ENCODE measurements at regions not wholly inside any gene's neighbourhood (a gene's known extent, or its start where the extent isn't known, plus 50 kb on each side); places are given as distances from the start of the nearest gene placed in this dataset.

DNA sequence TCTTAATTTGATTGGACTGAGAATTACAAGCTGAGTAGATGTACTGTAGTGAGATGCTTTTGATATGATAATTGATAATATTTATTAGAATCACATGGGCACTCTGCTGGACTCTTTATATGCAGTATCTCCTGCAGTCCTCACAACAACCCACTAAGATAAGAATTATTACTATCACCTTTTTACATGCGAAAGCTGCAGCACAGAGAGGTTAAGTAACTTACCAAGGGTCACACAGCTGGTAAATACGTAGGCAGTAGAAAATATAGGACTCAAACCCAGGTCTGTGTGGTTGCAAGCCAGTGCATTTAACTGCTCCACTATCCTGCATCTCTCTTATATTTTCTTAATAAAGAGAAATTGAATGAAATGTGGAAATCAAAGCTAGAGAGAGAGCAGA lies 392.8 kb upstream of the RORA start:
- no peak for DNase-seq

DNA sequence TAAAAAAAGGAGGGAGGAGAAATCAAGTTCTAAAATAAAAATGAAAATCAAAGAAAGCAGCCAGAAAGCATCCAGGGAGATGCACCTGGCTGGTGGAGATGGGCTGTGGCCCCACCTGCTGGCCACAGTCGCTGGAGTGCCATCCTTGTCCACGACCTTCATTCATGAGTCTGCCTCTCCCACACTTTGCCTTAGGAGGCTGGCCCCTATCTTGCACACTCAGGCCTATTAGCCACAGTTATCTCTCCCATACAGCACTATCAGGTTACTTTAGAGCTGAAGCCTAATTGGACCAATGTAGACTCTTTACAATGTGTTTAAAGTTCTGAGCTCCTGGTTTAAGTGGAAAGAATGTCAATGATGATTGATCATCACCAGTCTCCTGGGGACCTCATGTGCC lies 392.0 kb upstream of the RORA start:
- peak; percentile 7 for DNase-seq

DNA sequence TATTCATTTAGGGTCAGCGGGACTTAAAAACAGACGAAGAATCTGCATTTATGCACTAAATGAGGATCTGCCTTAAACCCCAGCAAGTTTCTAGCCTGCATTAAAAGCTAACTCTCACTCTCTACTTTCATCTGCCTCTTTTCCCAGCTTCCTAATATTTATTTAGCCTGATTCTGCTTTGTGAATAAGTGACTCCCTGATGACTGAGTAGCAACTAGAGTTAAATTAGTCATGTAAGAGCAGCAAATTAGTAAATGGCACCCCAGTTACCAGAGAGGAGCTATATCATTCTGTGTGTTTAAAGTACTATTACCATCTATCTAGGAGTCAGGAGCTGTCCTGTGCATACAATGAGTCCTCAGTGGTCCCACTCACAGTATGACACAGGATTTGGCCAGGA lies 391.0 kb upstream of the RORA start:
- no peak for DNase-seq

DNA sequence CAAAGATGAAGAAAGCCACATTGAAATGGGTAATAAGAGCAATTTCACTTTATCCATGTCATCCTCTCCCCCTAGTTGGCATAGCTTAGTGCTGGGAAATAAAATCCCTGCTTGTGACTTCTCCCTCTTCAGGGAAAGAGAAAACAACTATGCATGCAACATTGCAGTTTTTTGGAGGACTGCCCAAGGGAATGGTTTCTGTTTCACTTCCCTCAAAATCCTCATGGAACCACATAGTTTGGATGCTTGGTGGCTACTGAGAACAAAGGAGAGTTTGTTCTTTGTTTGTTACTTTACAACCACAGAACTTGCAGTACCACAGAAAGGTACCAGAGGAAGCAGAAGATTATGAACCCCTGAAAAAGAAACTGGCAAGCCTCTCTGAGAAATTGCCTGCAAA lies 384.6 kb upstream of the RORA start:
- no peak for DNase-seq

DNA sequence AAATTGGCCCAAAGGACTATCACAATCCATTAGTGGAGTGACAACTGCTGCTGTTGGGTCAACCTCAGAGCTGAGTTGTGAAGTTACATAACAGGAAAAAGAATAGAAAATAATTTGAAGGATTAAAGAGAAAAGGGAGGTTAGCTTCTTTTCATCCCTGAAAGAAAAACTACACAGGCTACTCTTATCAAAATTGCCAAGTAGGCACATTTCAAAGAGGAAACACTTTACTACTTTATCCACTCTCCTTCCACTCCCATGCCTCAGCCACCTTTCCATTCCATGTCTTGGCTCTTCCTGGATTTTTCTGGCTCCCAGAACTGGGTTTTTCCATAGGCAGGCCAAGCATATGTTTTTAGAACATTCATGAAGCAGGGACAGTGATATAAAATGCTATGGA lies 384.0 kb upstream of the RORA start:
- no peak for DNase-seq

DNA sequence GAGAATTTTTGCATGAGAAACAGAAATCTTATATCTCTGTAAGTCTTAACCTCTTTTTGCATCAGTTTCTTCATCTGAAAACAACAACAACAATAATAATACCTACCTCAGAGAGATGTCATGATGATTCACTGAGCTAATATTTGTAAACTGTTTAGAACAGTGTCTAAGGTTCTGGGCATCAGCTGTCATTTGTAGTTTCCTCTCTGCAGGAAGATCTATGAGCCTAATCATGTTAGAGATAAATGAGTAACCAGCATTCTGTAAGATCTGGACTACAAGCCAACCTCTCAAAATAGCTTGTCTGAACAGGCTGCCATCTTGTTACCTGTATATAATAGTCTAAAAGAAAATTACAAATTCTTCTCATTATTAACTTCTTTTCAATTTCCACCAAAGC lies 383.0 kb upstream of the RORA start:
- no peak for DNase-seq

DNA sequence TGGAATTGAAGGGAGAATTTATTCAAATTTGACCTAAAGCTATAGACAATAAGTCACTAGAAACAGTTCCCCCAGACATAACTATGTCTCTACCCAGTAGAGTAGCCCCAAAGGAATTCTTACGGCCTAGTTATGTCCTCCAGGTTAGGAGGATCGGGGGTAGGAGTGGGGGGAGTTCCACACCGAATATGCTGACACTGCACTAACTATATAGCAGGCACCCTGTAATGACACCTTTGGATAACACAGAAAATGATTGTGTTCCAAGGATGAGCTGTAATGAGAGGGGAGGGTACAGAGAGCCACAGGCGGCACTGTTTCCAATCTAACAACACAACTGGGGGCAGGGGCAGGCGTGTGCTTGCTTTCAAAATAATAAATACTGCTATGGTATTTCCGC lies 376.2 kb upstream of the RORA start:
- no peak for DNase-seq

DNA sequence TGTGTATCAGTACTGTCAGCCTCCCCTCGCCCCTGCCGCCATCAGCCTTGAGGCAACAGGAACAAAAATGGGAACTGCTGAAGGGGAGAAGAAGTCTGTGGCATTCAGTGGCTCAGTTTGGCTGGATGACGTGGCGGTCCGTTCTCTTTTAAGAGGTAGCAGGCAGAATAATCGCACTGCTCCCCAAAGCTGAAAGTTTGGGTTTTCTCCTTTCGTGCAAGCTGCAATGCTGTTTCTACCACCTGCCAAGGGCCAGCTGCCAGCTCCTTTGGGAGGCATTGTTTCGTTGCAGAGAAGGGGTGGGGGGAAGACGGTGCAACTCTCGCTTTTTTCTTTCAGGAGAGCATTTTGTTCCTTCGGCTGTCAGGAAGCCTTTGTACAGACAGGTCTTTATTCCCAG lies 369.6 kb upstream of the RORA start:
- no peak for DNase-seq

DNA sequence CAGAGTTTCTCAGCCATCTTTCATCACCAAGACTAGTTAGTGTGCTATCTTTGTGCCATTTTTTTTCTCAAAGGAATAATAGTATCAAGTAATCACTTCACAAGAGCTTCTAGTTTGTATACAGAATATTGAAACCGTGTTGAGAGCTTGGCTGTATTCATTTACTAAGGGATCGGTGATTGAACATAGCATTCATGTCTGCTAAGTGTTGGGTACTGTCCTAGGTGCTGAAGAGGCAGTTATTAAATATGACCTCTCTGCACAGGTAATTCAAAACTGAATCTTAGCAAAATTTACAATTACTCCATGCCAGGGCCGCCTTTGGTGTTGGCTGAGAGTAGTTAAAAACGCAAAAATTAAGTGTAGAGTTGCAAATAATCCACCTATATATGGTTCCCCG lies 355.3 kb upstream of the RORA start:
- DNase-seq = no peak

DNA sequence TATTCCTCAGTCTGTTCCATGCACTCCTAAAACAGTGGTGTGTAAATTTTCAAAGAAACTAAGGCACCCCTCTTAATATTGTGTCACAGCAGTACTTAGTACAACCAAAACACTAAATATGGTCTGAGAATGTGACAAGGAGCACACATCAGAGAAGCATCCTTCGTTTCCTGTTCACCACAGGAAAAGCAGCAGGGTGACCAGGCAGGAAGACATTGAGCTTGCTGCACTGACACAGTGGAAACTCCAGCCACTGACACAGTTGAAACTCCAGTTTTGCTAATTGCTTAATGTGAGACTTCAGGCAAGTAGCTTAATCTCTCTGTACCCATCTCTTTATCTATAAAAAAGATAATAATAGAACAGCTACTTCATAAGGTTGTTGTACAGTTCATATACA lies 353.0 kb upstream of the RORA start:
- no peak for DNase-seq

DNA sequence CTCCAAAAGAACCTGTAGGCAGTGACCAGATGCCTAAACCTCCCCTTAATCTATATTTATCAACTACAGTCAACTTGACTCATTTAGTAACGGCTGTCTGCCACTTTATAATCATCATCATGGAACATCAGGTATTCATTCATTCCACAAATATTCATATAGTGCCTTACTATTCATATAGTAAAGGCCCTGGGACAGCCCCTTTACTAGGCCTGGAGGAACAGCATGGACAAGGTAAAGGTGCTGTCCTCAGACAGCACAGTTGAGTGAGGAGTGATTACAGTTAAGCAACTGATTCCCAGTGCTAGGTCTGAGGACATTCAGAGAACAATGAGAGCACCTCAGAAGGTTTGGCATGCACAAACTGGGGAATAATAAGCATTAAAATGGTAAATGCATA lies 346.5 kb upstream of the RORA start:
- DNase-seq = no peak

DNA sequence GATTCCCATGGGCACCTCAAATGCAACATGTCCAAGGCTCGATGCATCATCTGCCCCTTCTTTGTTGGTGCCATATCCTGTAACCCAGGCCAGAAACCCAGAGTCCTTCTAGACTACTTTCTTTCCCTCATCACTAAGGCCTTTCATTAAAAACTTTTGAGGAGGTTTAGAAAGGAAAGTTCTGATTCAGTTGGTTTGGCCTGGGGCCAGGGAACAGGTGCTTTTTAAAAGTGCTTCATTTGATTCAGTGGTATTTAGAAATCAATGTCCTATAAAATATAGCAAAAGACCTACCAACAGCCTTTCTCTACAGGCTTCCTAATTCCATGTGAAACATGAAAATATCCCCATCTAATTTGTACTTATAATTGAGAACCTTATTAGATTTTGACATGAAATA lies 341.9 kb upstream of the RORA start:
- DNase-seq = no peak

DNA sequence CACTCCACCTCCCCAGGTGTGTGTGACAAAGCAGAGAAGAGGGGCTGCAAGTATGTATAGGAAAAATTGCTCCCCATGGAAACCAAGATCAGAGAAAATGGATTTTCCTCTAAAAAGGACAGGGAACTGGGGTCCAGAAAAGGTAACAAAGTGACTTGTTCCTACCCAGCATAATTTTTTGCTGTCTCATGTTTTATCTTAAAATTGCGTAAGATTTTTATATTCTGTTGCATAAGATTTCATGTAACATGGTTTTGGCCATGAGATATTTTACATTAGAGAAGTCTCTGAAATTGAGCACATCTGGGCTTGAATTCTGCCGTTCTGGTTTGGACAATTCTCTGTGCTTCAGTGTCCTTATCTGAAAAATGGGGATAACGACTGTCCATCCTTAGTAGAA lies 335.7 kb upstream of the RORA start:
- DNase-seq = no peak

DNA sequence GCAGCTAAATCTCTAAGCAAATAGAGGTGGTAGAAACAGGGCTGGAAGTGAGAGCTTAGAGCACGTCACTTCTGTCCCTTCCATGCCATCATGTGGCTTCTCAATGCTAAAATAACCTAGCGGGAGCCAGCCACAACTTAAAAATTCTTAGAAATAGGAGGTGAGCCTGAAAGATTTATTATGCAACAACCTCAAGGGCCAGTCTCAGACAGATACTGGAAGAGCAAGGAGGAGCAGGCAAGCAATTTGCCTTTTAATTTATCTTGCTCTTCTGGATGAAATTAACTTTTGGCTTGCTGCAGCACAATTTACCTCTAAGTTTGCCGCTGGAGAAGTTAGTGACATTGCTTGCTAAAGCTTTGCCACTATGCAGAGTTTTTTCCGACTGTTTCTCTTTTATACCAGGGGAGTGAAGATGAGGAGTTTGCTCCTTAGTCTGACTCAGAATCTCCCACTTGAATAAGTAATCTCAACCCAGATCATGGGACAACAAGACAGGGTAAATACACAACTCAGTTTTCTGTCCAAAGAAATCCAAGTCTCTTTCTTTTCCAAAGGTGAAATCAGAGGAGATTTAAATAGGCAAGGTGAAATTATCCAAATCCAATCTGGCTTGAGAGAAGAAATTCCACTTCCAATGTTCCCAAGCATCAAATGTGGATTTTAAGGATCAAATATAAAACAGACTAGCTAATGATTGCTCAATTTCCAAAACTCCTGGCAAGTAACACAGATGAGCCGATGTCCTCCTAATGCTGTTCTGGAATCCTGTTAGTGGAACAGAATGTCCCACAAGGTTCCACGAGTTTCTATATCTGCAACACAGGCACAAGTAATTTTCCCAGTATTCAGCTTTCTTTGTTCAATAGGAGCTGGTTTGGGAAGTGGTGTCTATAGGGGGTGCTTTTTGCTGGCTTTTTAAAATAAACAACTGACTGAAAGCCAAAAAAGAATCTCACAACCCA lies 329.4 kb upstream of the RORA start:
- DNase-seq = no peak

DNA sequence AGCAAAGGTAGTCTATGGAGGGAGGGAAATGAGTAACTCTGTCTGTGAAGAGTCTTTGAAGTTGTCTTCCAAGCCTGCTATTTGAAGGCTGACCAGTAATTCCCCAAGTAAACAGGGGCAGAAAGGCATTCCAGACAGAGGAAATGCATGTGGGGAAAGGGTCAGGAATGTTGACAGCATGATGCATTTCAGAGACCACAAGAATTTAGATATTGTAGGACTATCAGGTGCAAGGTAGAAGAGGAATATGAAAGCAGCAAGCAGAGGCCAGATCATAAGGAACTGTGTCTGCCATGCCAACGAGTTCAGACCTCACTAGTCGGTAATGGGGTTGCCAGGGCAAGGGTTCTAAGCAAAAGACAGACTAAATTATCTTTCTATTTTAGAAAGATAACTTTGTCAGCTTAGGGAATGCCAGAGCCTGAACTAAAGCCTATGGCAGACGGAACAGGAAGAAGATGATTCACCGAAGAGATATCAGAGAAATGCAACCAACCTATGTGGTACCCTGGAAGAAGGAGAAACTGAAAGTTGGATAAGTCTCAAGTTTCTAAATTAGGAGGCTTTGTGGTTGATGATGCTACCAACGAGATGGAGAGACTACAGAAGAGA lies 327.0 kb upstream of the RORA start:
- DNase-seq = peak; percentile 97

DNA sequence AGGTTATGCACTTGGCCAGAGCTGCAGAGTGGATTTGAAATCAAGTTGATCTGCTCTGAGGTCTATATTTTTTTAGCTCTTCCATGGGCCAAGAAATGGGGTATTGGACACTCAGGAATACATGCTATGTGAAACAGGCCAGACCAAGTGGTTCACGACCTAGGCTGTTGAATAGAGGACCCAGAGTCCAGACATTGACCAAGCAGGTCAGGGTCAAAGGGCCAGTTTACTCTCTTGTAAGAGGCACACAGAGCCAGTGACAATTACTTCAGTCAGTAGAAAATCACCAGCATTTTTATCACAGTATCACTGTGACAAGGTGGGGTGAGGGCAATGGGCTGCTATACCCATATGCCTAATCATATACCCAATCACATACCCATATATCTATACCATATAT lies 320.6 kb upstream of the RORA start:
- DNase-seq = no peak

DNA sequence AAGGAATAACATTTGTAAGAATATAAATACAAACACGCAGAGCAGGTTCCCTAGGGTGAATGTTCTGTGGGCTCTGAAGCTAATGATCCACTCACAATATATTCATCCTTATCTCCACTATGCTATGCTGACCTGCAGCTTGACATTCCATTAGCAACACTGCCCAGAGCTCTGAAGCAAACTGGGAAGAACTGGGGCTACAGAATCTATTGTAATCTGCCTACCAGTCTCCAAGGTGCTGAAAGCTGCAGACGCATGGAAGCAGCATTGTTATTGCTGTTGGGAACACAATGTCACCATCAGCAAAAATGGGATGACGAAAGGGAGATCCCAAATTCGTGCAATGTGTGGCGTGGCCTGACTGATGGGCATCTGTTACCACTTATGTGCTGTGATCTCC lies 316.7 kb upstream of the RORA start:
- no peak for DNase-seq

DNA sequence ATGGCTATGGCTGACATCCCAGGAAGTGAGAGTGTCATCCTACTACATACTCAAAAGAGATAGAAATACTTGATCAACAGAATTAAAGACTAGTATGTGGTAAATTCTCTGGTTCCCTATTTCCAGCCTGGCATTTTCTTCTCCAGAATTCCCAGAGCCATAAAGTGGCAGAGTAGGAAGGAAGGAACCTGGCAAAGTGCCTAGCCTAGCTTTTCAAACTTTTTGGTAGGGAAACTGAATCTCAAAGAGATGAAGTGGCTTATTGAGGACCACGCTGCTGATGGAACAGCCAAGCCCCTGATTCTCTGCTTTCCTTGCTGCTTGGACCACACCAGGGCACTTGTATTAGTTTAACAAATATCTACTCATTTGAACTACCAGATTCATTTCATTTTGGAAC lies 312.4 kb upstream of the RORA start:
- DNase-seq = no peak

DNA sequence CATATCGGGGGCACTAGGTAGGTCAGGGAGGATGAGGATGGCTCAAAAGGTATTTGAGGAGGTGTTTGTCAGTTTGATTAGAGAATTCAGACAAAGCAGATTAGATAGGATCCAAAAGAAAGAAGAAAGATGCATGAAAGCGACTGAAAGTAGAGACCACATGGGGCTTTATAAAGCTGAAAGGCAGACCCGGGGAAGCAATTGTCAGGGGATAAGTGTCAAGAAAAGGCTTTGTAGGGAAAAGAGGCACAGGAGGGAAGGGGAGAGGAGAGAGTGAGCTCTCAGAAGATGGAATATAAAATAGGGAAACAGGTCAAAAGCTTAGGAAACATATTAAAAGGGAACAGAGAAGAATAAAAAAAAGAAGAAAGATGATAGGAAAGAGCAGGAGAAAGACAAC lies 308.2 kb upstream of the RORA start:
- DNase-seq = no peak

DNA sequence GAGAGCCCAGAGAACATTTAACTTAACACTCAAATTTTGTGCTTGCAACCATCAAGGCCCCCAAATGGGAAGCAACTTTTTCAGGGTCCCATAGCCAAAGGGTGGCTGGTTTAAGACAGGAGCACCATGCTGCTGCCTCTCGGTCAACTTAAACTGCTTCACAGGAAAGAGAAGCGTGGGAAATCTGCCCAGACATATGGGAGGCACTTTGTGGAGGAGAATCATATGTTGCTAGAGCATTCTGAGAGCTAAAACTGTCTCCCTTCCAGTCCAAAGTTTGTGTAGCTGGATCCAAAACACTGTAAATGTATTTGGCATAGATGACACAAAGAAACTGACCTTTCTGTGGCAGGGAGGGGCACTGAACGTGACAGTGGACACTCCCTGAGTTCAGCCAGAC lies 305.9 kb upstream of the RORA start:
- DNase-seq = no peak

DNA sequence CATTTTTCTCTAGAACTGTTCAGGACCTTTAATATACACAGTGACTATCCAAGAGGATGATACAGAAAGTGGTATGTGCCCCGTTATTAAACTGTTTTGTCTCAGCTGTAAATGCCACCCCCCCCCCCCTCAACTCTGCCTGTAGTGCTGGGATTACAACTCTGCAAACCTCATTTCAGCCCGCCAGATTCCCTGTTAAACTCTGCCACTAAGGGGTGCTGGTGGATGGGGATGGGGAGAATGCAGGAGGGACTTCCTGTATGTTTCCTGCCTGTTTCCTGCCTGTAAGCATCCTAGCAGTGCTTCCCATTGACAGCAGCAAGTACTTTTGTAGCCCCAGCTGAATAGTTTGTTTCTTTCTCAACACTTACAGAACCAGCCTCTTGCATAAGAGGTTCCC lies 301.7 kb upstream of the RORA start:
- peak; percentile 22 for DNase-seq

DNA sequence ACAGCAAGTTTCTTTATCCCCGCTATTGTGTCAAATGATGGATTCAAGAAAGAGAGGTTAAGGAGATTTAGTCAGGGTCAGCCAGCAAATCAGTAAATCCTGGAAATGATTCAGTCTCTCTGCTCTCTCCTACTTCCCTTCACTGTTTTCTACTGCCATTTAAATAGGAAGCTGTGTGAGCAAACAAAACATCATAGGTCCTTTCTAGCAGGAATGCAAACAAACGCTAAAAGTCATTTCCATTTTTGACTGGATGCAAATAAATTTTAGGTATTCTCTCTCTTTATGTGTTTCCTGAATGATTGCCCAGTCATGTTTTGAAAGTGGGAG lies 299.4 kb upstream of the RORA start:
- DNase-seq = no peak

DNA sequence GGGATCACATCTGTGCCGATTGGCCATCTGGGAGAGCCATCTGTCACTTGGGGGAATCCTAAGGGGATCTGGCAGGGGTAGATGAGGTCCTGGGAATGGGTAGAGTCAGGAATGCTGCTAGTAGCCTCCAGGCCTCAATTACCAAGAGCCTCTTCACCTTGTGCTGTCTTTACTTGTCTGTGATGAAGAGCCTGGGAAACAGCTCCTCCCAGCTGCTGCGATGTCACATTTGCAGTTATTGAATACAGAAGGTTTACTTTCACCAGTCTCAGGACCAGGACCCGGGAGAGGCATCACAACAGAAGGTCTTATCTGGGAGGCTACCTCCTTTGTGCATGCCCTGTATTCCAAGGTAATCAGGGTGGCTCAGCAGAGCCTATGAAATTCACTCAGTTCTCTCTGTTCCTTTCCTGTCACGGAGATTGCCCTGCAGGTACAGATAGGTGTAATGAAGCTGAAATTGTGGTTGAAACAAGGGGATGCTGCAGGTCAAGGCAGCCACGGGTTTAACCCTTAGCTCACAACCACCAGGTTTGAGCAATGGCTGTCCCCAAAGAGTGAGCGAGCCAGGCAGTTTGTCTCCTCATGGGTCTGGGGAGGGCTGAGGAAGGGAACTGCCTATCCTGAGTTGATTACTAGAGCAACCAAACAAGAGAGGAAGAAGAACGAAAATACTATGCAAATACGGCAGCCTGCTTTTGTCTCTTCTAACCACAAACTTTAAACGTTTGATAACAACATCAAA lies 298.9 kb upstream of the RORA start:
- no peak for DNase-seq

DNA sequence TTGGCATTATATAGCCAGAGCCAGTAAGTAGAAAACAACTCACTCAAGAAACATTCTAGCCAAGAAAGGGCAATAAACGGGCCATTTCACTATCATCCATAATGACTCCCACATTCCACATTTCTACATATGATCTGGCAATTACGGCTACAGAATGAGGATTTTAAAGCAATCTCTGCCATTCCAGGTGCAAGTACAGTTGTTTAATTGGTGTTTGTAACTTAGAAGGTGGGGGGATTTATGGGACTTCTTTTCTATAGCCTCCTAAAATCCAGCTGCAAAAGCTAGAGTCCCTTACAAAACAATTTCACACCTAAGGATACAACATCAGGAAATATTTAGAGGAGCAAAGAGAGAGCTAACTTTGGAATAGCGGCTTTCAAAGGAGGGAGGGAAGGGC lies 295.4 kb upstream of the RORA start:
- no peak for DNase-seq

Measured in NCI-H226 (cell line).